ENCODE measurements at regions not wholly inside any gene's neighbourhood (a gene's known extent, or its start where the extent isn't known, plus 50 kb on each side); places are given as distances from the start of the nearest gene placed in this dataset.

GRCh38 chrX:96417695-96418094 is 266.9 kb upstream of the DIAPH2 start:
- POLR2A ChIA-PET: no interaction called here
- CTCF ChIA-PET: no interaction called here
- no peak for DNase-seq (ENCODE audit: extremely low spot score)
- TF ChIP-seq FOXM1 (IDR thresholded peaks at IDR 0.05; ENCODE audit: borderline replicate concordance): no peak
- TF ChIP-seq HDGF (IDR thresholded peaks at IDR 0.05; ENCODE audit: borderline replicate concordance): no peak
- TF ChIP-seq FOXK2 (IDR thresholded peaks at IDR 0.05): no peak
- TF ChIP-seq TARDBP (IDR thresholded peaks at IDR 0.05): no peak
- TF ChIP-seq SP1 (IDR thresholded peaks at IDR 0.05): no peak
- no peak for TF ChIP-seq ELF4 (IDR thresholded peaks at IDR 0.05)
- no peak for TF ChIP-seq PKNOX1 (IDR thresholded peaks at IDR 0.05)
- no peak for TF ChIP-seq FOXA1 (IDR thresholded peaks at IDR 0.05)
- no peak for TF ChIP-seq CTBP1 (IDR thresholded peaks at IDR 0.05; ENCODE audit: borderline replicate concordance)
- no peak for TF ChIP-seq BHLHE40 (IDR thresholded peaks at IDR 0.05; ENCODE audit: borderline replicate concordance)
- no peak for TF ChIP-seq SUZ12 (IDR thresholded peaks at IDR 0.05)
- TF ChIP-seq LEF1 (IDR thresholded peaks at IDR 0.05; ENCODE audit: borderline replicate concordance): no peak
- TF ChIP-seq ARNT (IDR thresholded peaks at IDR 0.05): no peak
- no peak for TF ChIP-seq L3MBTL2 (conservative IDR thresholded peaks at IDR 0.05)
- no peak for TF ChIP-seq ZNF384 (IDR thresholded peaks at IDR 0.05)
- TF ChIP-seq NFRKB (IDR thresholded peaks at IDR 0.05): no peak

GRCh38 chrX:96424007-96424406 is 260.6 kb upstream of the DIAPH2 start:
- TF ChIP-seq SP1 (IDR thresholded peaks at IDR 0.05) (no peak), FOXA1 (IDR thresholded peaks at IDR 0.05) (no peak), TARDBP (IDR thresholded peaks at IDR 0.05) (no peak), PKNOX1 (IDR thresholded peaks at IDR 0.05) (no peak), LEF1 (IDR thresholded peaks at IDR 0.05; ENCODE audit: borderline replicate concordance) (no peak), SUZ12 (IDR thresholded peaks at IDR 0.05) (no peak), CTBP1 (IDR thresholded peaks at IDR 0.05; ENCODE audit: borderline replicate concordance) (no peak)
- POLR2A ChIA-PET: no interaction called here
- CTCF ChIA-PET: no interaction called here
- DNase-seq (ENCODE audit: extremely low spot score): no peak

GRCh38 chrX:96425200-96425599 is 259.4 kb upstream of the DIAPH2 start:
- ChIA-PET CTCF (no interaction called here), POLR2A (interaction anchor here (0.9 kb wide), 1 partner anchor 13 kb away, joined by 3 read pairs; no protein-coding TSS in a partner anchor)
- no peak for DNase-seq (ENCODE audit: extremely low spot score)
- no peak for TF ChIP-seq FOXM1 (IDR thresholded peaks at IDR 0.05; ENCODE audit: borderline replicate concordance)
- TF ChIP-seq L3MBTL2 (conservative IDR thresholded peaks at IDR 0.05): no peak
- TF ChIP-seq FOXA1 (IDR thresholded peaks at IDR 0.05): no peak
- TF ChIP-seq FOXK2 (IDR thresholded peaks at IDR 0.05): no peak
- no peak for TF ChIP-seq HDGF (IDR thresholded peaks at IDR 0.05; ENCODE audit: borderline replicate concordance)
- TF ChIP-seq PKNOX1 (IDR thresholded peaks at IDR 0.05): no peak
- TF ChIP-seq CTBP1 (IDR thresholded peaks at IDR 0.05; ENCODE audit: borderline replicate concordance): no peak
- TF ChIP-seq BHLHE40 (IDR thresholded peaks at IDR 0.05; ENCODE audit: borderline replicate concordance): no peak
- TF ChIP-seq SUZ12 (IDR thresholded peaks at IDR 0.05): no peak

- POLR2A ChIA-PET: no interaction called here
- no peak for TF ChIP-seq FOXK2 (IDR thresholded peaks at IDR 0.05)
- no peak for TF ChIP-seq NFRKB (IDR thresholded peaks at IDR 0.05)
- no peak for TF ChIP-seq HDGF (IDR thresholded peaks at IDR 0.05; ENCODE audit: borderline replicate concordance)
- TF ChIP-seq ELF4 (IDR thresholded peaks at IDR 0.05): no peak
- TF ChIP-seq ARNT (IDR thresholded peaks at IDR 0.05): no peak
- TF ChIP-seq L3MBTL2 (conservative IDR thresholded peaks at IDR 0.05): no peak
- TF ChIP-seq SUZ12 (IDR thresholded peaks at IDR 0.05): no peak
- no peak for TF ChIP-seq PKNOX1 (IDR thresholded peaks at IDR 0.05)
- TF ChIP-seq FOXA1 (IDR thresholded peaks at IDR 0.05): no peak
- TF ChIP-seq LEF1 (IDR thresholded peaks at IDR 0.05; ENCODE audit: borderline replicate concordance): no peak
- TF ChIP-seq SP1 (IDR thresholded peaks at IDR 0.05): no peak
- no peak for TF ChIP-seq ZNF384 (IDR thresholded peaks at IDR 0.05)
- TF ChIP-seq TARDBP (IDR thresholded peaks at IDR 0.05): no peak
- TF ChIP-seq FOXM1 (IDR thresholded peaks at IDR 0.05; ENCODE audit: borderline replicate concordance): no peak
- TF ChIP-seq CTBP1 (IDR thresholded peaks at IDR 0.05; ENCODE audit: borderline replicate concordance): no peak
- no peak for TF ChIP-seq BHLHE40 (IDR thresholded peaks at IDR 0.05; ENCODE audit: borderline replicate concordance)
- CTCF ChIA-PET: no interaction called here
- no peak for DNase-seq (ENCODE audit: extremely low spot score)
Measured at GRCh38 chrX:96430756-96431455, 253.7 kb upstream of the DIAPH2 start.

- DNase-seq (ENCODE audit: extremely low spot score): no peak
- CTCF ChIA-PET: no interaction called here
- TF ChIP-seq FOXA1 (IDR thresholded peaks at IDR 0.05): no peak
- no peak for TF ChIP-seq ZNF384 (IDR thresholded peaks at IDR 0.05)
- TF ChIP-seq L3MBTL2 (conservative IDR thresholded peaks at IDR 0.05): no peak
- no peak for TF ChIP-seq ELF4 (IDR thresholded peaks at IDR 0.05)
- TF ChIP-seq LEF1 (IDR thresholded peaks at IDR 0.05; ENCODE audit: borderline replicate concordance): no peak
- no peak for TF ChIP-seq NFRKB (IDR thresholded peaks at IDR 0.05)
- TF ChIP-seq SUZ12 (IDR thresholded peaks at IDR 0.05): no peak
- no peak for TF ChIP-seq CTBP1 (IDR thresholded peaks at IDR 0.05; ENCODE audit: borderline replicate concordance)
- no peak for TF ChIP-seq BHLHE40 (IDR thresholded peaks at IDR 0.05; ENCODE audit: borderline replicate concordance)
- TF ChIP-seq FOXM1 (IDR thresholded peaks at IDR 0.05; ENCODE audit: borderline replicate concordance): no peak
- no peak for TF ChIP-seq HDGF (IDR thresholded peaks at IDR 0.05; ENCODE audit: borderline replicate concordance)
- TF ChIP-seq TARDBP (IDR thresholded peaks at IDR 0.05): no peak
- no peak for TF ChIP-seq SP1 (IDR thresholded peaks at IDR 0.05)
- no peak for TF ChIP-seq ARNT (IDR thresholded peaks at IDR 0.05)
- no peak for TF ChIP-seq FOXK2 (IDR thresholded peaks at IDR 0.05)
- no peak for TF ChIP-seq PKNOX1 (IDR thresholded peaks at IDR 0.05)
- POLR2A ChIA-PET: no interaction called here
Measured at GRCh38 chrX:96432647-96433046, 252.0 kb upstream of the DIAPH2 start.
